22Rv1 (cell line): ENCODE measurements at regions not wholly inside any gene's neighbourhood (a gene's known extent, or its start where the extent isn't known, plus 50 kb on each side); places are given as distances from the start of the nearest gene placed in this dataset.

Source experiments
- H3K27ac ChIP-seq: fragments of 450-650 bp; 2 replicates; pipeline ENCODE4 v1.5.1; 2017
- ZFX ChIP-seq: fragments of 450-650 bp; IDR thresholded peaks from 2 replicates; pipeline ENCODE4 v1.6.1; 2017; ENCODE audit warnings: antibody characterized with exemption, borderline replicate concordance
- TF ChIP-seq, protein P1 (sequence below): fragments of 450-650 bp; IDR thresholded peaks from 2 replicates; pipeline ENCODE4 v1.5.1; 2017; ENCODE audit warnings: mild to moderate bottlenecking

DNA sequence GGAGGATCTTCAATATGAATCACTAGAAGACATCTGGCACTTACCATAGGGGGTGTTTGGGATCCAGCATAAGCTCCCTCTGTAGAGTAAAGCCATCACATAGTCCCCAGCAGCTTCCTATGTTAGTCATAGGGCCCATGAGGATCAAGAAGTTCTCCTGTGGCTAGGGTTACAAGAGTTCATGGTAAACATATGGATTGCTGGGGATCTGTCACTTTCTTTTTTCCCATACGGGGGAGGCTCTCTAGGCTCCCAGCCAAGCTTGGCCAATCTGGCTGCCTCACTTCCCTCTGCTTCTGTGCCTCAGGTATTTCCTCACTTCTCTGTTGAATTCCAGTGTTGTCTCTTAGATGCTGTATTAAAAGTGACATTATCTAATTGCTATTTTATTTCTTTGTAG is 597.9 kb downstream of the PDCD6IP start:
- TF ChIP-seq, protein P1, sequence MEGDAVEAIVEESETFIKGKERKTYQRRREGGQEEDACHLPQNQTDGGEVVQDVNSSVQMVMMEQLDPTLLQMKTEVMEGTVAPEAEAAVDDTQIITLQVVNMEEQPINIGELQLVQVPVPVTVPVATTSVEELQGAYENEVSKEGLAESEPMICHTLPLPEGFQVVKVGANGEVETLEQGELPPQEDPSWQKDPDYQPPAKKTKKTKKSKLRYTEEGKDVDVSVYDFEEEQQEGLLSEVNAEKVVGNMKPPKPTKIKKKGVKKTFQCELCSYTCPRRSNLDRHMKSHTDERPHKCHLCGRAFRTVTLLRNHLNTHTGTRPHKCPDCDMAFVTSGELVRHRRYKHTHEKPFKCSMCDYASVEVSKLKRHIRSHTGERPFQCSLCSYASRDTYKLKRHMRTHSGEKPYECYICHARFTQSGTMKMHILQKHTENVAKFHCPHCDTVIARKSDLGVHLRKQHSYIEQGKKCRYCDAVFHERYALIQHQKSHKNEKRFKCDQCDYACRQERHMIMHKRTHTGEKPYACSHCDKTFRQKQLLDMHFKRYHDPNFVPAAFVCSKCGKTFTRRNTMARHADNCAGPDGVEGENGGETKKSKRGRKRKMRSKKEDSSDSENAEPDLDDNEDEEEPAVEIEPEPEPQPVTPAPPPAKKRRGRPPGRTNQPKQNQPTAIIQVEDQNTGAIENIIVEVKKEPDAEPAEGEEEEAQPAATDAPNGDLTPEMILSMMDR, result no peak
- TF ChIP-seq ZFX, result no peak
- no peak overlapping the region for H3K27ac ChIP-seq

DNA sequence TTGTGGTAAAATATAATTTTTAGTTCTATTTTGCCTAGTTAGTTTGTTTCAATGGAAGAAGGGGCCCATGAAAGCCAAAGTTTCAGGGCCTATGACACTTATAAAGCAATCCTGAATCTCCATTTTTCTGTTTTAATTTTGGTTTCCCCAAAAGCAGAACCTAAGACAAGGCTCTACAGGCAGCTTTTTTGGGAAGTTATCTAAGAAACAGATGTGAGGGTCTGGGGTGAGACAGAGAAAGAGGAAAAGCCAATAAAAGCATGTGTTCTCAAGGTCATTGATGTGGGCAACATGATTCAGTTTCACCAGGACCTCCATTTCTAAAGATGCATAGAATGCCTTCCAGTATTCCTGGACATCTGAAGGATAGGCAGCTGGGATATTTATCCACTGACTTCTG is 598.5 kb downstream of the PDCD6IP start:
- TF ChIP-seq ZFX, result no peak
- TF ChIP-seq, protein P1, result no peak
- H3K27ac ChIP-seq, result no peak overlapping the region

DNA sequence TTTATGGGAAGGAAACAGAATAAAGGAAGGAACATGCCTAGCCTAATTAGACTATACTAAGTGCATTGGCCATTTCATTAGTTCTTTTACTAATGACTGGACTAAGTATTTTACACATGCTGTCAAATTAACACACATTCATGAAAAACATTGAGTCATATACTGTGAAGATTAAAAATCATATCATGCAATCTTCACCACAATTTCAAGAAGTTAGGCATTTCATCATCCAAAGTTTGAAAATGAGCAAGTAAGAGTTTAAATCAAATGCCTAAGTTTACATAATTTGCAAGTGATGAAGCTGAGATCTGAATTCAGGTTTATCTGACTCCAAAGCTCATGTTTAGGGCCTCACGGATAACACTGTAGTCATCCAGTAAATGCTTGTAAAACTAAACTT is 601.0 kb downstream of the PDCD6IP start:
- H3K27ac ChIP-seq, result no peak overlapping the region

DNA sequence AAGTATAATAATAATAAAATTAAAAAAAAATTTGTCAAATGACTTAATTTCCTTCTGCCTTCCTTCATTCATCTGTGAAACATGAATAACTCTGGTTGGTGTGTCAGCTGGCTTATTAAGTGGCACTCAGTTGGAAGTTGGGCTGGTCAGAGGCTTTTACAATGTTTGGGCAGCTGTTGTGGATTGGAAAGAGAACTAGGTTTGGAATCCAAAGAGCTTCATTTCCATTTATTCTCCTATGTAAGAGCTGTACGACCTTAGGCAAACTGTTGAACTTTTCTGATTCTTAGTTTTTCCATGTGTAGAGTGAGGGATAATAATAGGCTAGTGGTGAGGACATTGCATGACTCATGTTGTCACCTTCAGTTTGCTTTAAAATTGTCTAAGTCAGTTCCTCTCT is 606.7 kb downstream of the PDCD6IP start:
- TF ChIP-seq, protein P1, result no peak
- no peak for TF ChIP-seq ZFX
- H3K27ac ChIP-seq, result no peak overlapping the region

More for the DNA sequence above, 601.0 kb downstream of the PDCD6IP start:
- TF ChIP-seq, protein P1, result no peak
- TF ChIP-seq ZFX, result no peak

DNA sequence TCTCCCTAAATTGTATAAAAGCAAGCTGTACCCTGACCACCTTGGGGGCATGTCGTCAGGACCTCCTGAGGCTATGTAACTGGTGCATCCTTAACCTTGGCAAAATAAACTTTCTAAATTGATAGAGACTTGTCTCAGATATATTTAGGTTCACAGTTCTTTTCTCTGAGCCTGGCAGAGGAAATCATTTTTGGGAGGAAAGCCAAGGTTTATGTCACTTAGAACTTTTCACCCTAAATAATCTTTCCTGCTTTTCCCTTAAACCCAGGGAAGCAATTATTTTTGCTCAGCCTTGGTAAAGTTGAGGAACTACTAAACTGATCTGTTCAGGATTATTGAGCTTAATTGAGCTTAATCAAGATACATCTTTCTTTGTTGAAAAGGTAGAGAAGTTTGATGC is 608.9 kb downstream of the PDCD6IP start:
- no peak overlapping the region for H3K27ac ChIP-seq
- TF ChIP-seq, protein P1, result no peak
- TF ChIP-seq ZFX, result no peak

DNA sequence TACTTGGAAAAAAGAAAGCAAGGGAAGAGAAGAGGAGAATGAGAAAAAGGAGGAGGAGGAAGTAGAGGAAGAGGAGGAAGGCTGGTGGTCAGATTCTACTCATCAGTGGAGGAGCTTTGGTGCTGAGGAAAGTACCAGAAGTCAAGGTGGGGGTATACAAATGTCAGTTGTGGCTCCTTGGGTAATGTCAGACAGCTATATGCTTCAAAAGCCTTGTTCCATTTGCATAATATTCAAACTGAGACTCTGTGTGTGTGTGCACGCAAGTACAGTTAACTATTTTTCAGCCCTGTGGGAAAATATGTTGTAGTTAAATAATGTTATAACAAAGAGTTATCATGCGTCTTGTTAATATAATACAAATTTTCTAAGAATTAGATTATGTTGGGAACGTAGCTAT is 609.7 kb downstream of the PDCD6IP start:
- no peak overlapping the region for H3K27ac ChIP-seq
- TF ChIP-seq ZFX, result no peak
- TF ChIP-seq, protein P1, result no peak

DNA sequence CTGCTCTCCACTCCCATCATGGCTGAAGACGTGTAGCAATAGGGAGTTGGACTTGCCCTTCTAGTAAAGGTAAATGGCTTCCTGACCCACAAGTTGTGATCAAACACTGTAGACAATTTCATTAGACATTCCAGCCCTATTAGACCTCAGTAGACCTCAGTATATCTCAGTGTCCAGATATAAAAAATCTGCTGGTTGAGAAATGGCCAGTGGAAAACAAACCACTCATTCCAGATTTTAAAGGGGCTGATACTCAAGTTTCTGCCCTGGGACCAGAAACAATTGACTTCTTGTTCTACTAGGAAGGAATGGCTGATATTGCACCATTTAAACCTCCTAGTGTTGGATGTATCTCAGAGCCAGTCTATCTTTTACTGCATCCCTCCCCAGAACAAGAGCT is 613.2 kb downstream of the PDCD6IP start:
- TF ChIP-seq ZFX, result no peak
- TF ChIP-seq, protein P1, result no peak

More for the DNA sequence above, 613.2 kb downstream of the PDCD6IP start:
- H3K27ac ChIP-seq, result no peak overlapping the region
